Neural progenitor cell (in vitro differentiated cells): ENCODE measurements at regions not wholly inside any gene's neighbourhood (a gene's known extent, or its start where the extent isn't known, plus 50 kb on each side); places are given as distances from the start of the nearest gene placed in this dataset.

ENCODE experiments used
- DNase-seq: peaks from one replicate; pipeline ENCODE4 v3.0.0-alpha.2; 2016; ENCODE audit warnings: low spot score
- H2AFZ ChIP-seq: fragments of 200-600 bp; sonication (generic); replicated peaks from 2 replicates; pipeline ENCODE4 v1.6.1; 2016; ENCODE audit warnings: antibody characterized with exemption
- H3F3A ChIP-seq: fragments of 200-600 bp; sonication (generic); 2 replicates; pipeline ENCODE4 v1.6.1; 2016; ENCODE audit warnings: antibody characterized with exemption, low read depth
- H3K27ac ChIP-seq: fragments of 200-600 bp; sonication (generic); 2 replicates; pipeline ENCODE4 v1.5.1; 2016; ENCODE audit warnings: mild to moderate bottlenecking
- H3K27me3 ChIP-seq: fragments of 200-600 bp; sonication (generic); 2 replicates; pipeline ENCODE4 v1.6.1; 2016; ENCODE audit warnings: mild to moderate bottlenecking, moderate library complexity
- H3K36me3 ChIP-seq: fragments of 200-600 bp; sonication (generic); 2 replicates; pipeline ENCODE4 v1.5.1; 2016
- H3K4me1 ChIP-seq: fragments of 200-600 bp; sonication (generic); 2 replicates; pipeline ENCODE4 v1.6.1; 2016; ENCODE audit warnings: mixed run types
- H3K4me2 ChIP-seq: fragments of 200-600 bp; sonication (generic); 2 replicates; pipeline ENCODE4 v1.6.1; 2016
- H3K4me3 ChIP-seq: fragments of 200-600 bp; sonication (generic); 2 replicates; pipeline ENCODE4 v1.5.1; 2016
- H3K79me2 ChIP-seq: fragments of 200-600 bp; sonication (generic); 2 replicates; pipeline ENCODE4 v1.6.1; 2016; ENCODE audit warnings: low read depth
- H3K9ac ChIP-seq: fragments of 200-600 bp; sonication (generic); 2 replicates; pipeline ENCODE4 v1.6.1; 2016
- H3K9me3 ChIP-seq: fragments of 200-600 bp; sonication (generic); 2 replicates; pipeline ENCODE4 v1.5.1; 2016; ENCODE audit warnings: low read depth
- H4K20me1 ChIP-seq: fragments of 200-600 bp; sonication (generic); 2 replicates; pipeline ENCODE4 v1.6.1; 2016; ENCODE audit warnings: low read depth
- H3K27ac Mint-ChIP-seq: 3 replicates; pipeline ENCODE4 v1.8.0; 2021; ENCODE audit warnings: mixed read lengths
- H3K27me3 Mint-ChIP-seq: 2 replicates; pipeline ENCODE4 v1.8.0; 2022; ENCODE audit warnings: low read depth, mild to moderate bottlenecking, inconsistent platforms, moderate library complexity, mixed read lengths; ENCODE audit not compliant: insufficient read depth
- H3K36me3 Mint-ChIP-seq: 3 replicates; pipeline ENCODE4 v1.8.0; 2021; ENCODE audit warnings: mixed read lengths
- H3K4me1 Mint-ChIP-seq: 3 replicates; pipeline ENCODE4 v1.8.0; 2021; ENCODE audit warnings: mixed read lengths
- H3K4me3 Mint-ChIP-seq: 3 replicates; pipeline ENCODE4 v1.8.0; 2021; ENCODE audit warnings: mild to moderate bottlenecking, moderate library complexity, mixed read lengths
- H3K9me3 Mint-ChIP-seq: 3 replicates; pipeline ENCODE4 v1.8.0; 2020; ENCODE audit warnings: mixed read lengths
- CTCF ChIP-seq: fragments of 200-600 bp; sonication (generic); IDR thresholded peaks from 2 replicates; pipeline ENCODE4 v1.5.1; 2017; ENCODE audit warnings: antibody characterized with exemption, mild to moderate bottlenecking
- EZH2 ChIP-seq: fragments of 200-600 bp; sonication (generic); IDR thresholded peaks from 2 replicates; pipeline ENCODE4 v1.6.1; 2017; ENCODE audit warnings: antibody characterized with exemption, mild to moderate bottlenecking, moderate library complexity
- EZH2phosphoT487 ChIP-seq: fragments of 200-600 bp; sonication (generic); IDR thresholded peaks from 2 replicates; pipeline ENCODE4 v1.6.1; 2017; ENCODE audit warnings: antibody characterized with exemption

GRCh38 chr6:21748343-21749056 is 154.9 kb downstream of the SOX4 start:
- Histone ChIP-seq H3K9me3 (no peaks in the 10 kb centered on the region), H2AFZ (no peak overlapping the region), H3K4me3 (peak overlapping the region; percentile 17), H3K79me2 (peaks cover 99% of the 10 kb centered on the region), H3K27ac (peak overlapping the region; percentile 93), H3F3A (peaks cover 33% of the 10 kb centered on the region), H3K27me3 (no peaks in the 10 kb centered on the region), H3K4me1 (peaks cover 61% of the 10 kb centered on the region), H3K9ac (no peak overlapping the region), H3K36me3 (no peaks in the 10 kb centered on the region), H3K4me2 (peak overlapping the region; percentile 62), H4K20me1 (peaks cover 5% of the 10 kb centered on the region)
- no peaks in the 10 kb centered on the region for H3K9me3 Mint-ChIP-seq
- H3K4me3 Mint-ChIP-seq = peak overlapping the region; percentile 73
- no peak for DNase-seq
- peaks cover 70% of the 10 kb centered on the region for H3K4me1 Mint-ChIP-seq
- peaks cover 10% of the 10 kb centered on the region for H3K36me3 Mint-ChIP-seq
- H3K27me3 Mint-ChIP-seq = no peaks in the 10 kb centered on the region
- TF ChIP-seq EZH2phosphoT487 (no peak), CTCF (no peak), EZH2 (no peak)
- H3K27ac Mint-ChIP-seq = peak overlapping the region; percentile 96

GRCh38 chr6:21749754-21750153 is 156.2 kb downstream of the SOX4 start:
- Histone ChIP-seq H2AFZ (no peak overlapping the region), H3K9me3 (no peaks in the 10 kb centered on the region), H3K4me3 (peak overlapping the region; percentile 17), H3K79me2 (peaks cover 99% of the 10 kb centered on the region), H3F3A (peaks cover 33% of the 10 kb centered on the region), H3K9ac (no peak overlapping the region), H3K27ac (peak overlapping the region; percentile 93), H4K20me1 (peaks cover 5% of the 10 kb centered on the region), H3K4me2 (peak overlapping the region; percentile 62), H3K27me3 (no peaks in the 10 kb centered on the region), H3K36me3 (no peaks in the 10 kb centered on the region), H3K4me1 (peaks cover 65% of the 10 kb centered on the region)
- DNase-seq = peak; percentile 82
- peak overlapping the region; percentile 65 for H3K4me3 Mint-ChIP-seq
- no peaks in the 10 kb centered on the region for H3K27me3 Mint-ChIP-seq
- no peak for TF ChIP-seq CTCF
- no peak for TF ChIP-seq EZH2
- no peak for TF ChIP-seq EZH2phosphoT487
- peaks cover 13% of the 10 kb centered on the region for H3K36me3 Mint-ChIP-seq
- peaks cover 78% of the 10 kb centered on the region for H3K4me1 Mint-ChIP-seq
- peak overlapping the region; percentile 96 for H3K27ac Mint-ChIP-seq
- H3K9me3 Mint-ChIP-seq = no peaks in the 10 kb centered on the region

GRCh38 chr6:21750575-21750974 is 157.0 kb downstream of the SOX4 start:
- Mint-ChIP-seq H3K36me3 (peaks cover 16% of the 10 kb centered on the region), H3K4me3 (peak overlapping the region; percentile 70), H3K4me1 (peaks cover 76% of the 10 kb centered on the region), H3K9me3 (no peaks in the 10 kb centered on the region), H3K27ac (peak overlapping the region; percentile 96), H3K27me3 (no peaks in the 10 kb centered on the region)
- Histone ChIP-seq H3K9me3 (no peaks in the 10 kb centered on the region), H3K9ac (no peak overlapping the region), H2AFZ (no peak overlapping the region), H3K27ac (peak overlapping the region; percentile 93), H4K20me1 (peaks cover 5% of the 10 kb centered on the region), H3K4me1 (peaks cover 65% of the 10 kb centered on the region), H3K79me2 (peaks cover 99% of the 10 kb centered on the region), H3K4me2 (peak overlapping the region; percentile 62), H3F3A (peaks cover 33% of the 10 kb centered on the region), H3K4me3 (no peak overlapping the region), H3K36me3 (no peaks in the 10 kb centered on the region), H3K27me3 (no peaks in the 10 kb centered on the region)
- TF ChIP-seq EZH2phosphoT487 = no peak
- no peak for TF ChIP-seq CTCF
- DNase-seq = no peak
